Activated CD4-positive, alpha-beta T cell treated with anti-CD3 and anti-CD28 coated beads, Interleukin-2, amount 10 ng/mL, durations not matched to agents 24 days and 14 days (primary cell): ENCODE measurements at regions not wholly inside any gene's neighbourhood (a gene's known extent, or its start where the extent isn't known, plus 50 kb on each side); places are given as distances from the start of the nearest gene placed in this dataset.
"Not testable (repeated sequence)": the region's sequence is repeated elsewhere in the genome, so short reads cannot be mapped to it uniquely, and the experiment has no call there.

Experiments used
- DNase-seq: peaks from one replicate; pipeline ENCODE4 v3.0.0; 2022
- H3K27ac Mint-ChIP-seq: one replicate; pipeline ENCODE4 v1.8.0; 2022; ENCODE audit warnings: mild to moderate bottlenecking, mixed read lengths
- H3K27me3 Mint-ChIP-seq: one replicate; pipeline ENCODE4 v1.8.0; 2022; ENCODE audit warnings: mixed read lengths
- H3K36me3 Mint-ChIP-seq: one replicate; pipeline ENCODE4 v1.8.0; 2022; ENCODE audit warnings: low read depth, mild to moderate bottlenecking, mixed read lengths
- H3K4me1 Mint-ChIP-seq: one replicate; pipeline ENCODE4 v1.8.0; 2021; ENCODE audit warnings: mixed read lengths
- H3K4me3 Mint-ChIP-seq: one replicate; pipeline ENCODE4 v1.8.0; 2022; ENCODE audit warnings: mild to moderate bottlenecking, moderate library complexity, mixed read lengths
- H3K9me3 Mint-ChIP-seq: one replicate; pipeline ENCODE4 v1.8.0; 2021; ENCODE audit warnings: mixed read lengths
- intact Hi-C: fragments of 100-400 bp; cut with micrococcal nuclease; formaldehyde crosslinking; loops from one replicate; pipeline ENCODE4 v1.15.1; 2023

DNA sequence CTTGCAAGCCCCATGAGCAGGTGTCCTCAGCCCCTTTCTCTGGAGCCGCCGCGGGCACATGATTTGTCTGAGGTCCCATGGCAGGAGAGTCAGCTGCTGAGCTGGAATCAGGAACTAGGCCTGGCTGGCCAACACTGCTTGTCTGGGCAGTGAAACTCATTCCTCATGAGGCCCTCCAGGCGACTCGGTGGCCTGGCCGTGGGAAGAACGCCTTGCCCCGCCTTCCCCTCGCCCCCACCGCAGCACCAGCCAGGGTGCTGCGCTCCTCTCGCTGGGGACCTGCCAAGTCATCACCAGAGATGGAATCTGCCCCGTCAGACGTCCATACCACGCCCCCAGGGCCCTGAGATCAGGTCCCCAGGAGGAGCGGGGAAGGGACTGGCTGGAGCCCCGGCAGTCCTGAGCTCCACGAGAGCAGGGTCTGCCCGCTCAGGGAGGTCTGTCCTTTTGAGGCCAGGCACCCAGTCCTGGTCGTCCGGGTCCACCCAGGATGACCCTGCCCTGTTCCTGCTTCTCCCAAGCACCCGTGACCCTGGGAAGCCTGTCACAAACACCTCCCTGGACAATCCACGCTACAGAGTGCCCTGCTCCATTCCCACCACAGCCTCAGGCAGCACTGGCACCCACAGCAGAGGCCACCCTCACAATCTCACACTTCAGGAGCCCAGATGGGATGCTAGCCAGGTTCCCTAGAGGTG, 5414.5 kb upstream of the TPTE start:
- H3K27ac Mint-ChIP-seq, result peak overlapping the region; percentile 90
- H3K27me3 Mint-ChIP-seq, result not testable (repeated sequence)

DNA sequence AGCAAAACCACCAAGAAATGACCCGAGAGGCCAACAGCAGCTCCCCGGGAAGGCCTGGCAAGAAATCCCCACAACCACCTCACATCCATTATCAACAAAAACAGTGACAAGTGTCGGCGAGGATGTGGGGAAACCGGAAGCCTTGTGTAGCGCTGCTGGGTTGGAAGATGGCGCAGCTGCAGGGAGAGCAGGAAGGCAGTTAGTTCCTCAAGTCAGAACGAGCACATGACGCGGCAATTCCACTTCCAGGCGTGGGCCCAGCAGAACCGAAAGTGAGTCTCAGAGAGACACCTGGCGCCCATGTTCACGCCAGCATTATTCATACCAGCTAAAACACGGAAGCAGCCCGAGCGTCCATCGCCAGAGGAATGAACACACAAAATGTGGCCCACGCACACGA, 5413.7 kb upstream of the TPTE start:
- H3K4me3 Mint-ChIP-seq, H3K27me3 Mint-ChIP-seq, H3K36me3 Mint-ChIP-seq, H3K4me1 Mint-ChIP-seq, intact Hi-C loops, DNase-seq, H3K9me3 Mint-ChIP-seq, H3K27ac Mint-ChIP-seq: not testable (repeated sequence)

More for the DNA sequence above, 5414.5 kb upstream of the TPTE start:
- H3K9me3 Mint-ChIP-seq, H3K4me1 Mint-ChIP-seq, H3K36me3 Mint-ChIP-seq, H3K4me3 Mint-ChIP-seq, intact Hi-C loops: not testable (repeated sequence)
- DNase-seq, result peak; percentile 57

DNA sequence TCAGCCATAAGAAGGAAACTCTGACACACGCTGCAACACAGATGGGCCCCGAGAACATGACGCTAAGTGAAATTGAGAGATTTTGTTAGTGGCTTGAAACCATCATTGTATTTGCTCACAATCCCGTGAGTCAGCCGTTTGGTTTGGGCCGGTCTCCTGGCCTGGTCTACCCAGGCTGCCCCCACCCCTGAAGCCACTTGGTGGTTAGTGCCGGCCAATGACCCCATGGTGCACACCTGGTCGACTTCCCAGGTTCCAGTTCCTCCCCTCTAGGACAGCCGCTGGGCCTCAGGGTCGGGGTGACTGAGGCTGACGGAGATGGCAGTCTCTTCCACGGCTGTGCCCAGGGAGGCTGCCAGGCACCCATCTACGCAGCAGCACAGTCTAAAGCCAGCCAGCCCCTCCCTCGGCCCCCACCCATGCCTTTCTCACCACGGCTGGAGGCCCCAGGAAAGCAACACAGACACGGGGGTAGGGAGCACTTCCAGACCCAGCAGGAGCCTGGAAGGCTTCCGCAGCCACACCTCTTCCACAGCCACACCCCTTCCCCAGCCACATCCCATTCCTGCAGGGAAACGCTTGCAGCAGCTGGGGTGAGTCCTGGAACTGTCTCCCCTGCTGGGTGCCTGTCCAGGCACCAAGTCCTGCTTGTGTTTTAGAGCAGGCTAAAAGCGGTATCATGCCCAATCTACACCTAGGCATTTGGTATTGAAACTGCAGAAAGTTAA, 5413.2 kb upstream of the TPTE start:
- H3K9me3 Mint-ChIP-seq, H3K4me1 Mint-ChIP-seq, H3K27ac Mint-ChIP-seq, H3K36me3 Mint-ChIP-seq, intact Hi-C loops, H3K4me3 Mint-ChIP-seq, H3K27me3 Mint-ChIP-seq: not testable (repeated sequence)
- peak; percentile 54 for DNase-seq

DNA sequence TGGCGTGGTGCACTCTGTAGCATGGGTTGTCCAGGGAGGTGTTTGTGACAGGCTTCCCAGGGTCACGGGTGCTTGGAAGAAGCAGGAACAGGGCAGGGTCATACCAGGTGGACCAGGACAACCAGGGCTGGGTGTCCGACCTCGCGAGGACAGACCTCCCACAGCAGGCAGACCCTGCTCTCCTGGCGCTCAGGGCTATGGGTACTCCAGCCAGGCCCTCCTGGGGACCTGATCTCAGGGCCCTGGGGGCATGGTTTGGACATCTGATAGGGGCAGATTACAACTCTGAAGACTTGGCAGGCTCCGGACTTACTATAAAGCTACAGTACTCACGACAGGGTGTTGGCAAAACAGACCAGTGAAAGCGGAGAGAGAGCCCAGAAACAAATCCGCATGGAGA, 5410.2 kb upstream of the TPTE start:
- H3K9me3 Mint-ChIP-seq, intact Hi-C loops, H3K36me3 Mint-ChIP-seq, H3K4me3 Mint-ChIP-seq, H3K4me1 Mint-ChIP-seq, H3K27me3 Mint-ChIP-seq, H3K27ac Mint-ChIP-seq: not testable (repeated sequence)
- DNase-seq, result peak; percentile 46

DNA sequence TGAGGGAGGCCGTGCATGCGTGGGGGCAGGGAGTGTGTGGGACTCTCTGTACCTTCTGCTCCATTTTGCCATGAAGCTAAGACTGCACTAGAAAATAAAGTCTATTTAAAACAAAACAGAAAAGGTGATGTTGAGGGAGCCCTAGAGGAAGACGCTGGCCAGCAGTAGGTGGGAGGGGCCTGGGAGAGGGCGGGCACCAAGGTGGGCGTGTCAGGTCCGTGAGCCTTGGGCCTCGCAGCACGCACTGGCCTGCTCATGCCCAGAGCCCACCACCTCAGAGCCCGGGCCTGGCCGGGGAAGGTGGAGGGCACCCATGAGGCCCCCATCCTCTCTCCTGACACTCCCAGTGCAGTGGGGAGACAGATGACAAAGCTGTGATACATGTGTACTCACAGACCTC, 5408.3 kb upstream of the TPTE start:
- H3K27ac Mint-ChIP-seq, H3K9me3 Mint-ChIP-seq, H3K36me3 Mint-ChIP-seq, H3K4me3 Mint-ChIP-seq, DNase-seq, H3K4me1 Mint-ChIP-seq, H3K27me3 Mint-ChIP-seq, intact Hi-C loops: not testable (repeated sequence)

DNA sequence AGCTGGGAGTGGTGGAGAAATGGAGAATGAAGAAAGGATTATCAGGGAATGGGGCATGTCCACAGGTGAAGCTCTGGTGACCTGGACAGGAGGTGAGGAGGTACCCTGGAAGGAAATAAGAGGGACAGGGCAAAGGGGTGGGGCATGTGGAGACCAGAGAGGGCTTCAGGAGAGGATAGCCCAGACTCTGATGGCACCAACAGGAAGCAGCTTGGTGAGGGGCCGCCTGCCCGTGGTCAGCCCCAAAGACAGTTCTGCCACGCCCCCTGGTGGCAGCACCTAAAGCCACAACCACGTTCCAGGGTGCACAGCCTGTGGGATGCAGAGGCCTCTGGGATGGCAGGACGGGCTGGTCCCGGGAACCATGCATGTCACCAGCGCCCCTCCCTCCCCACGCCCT, 5406.9 kb upstream of the TPTE start:
- H3K27me3 Mint-ChIP-seq, H3K4me3 Mint-ChIP-seq, H3K27ac Mint-ChIP-seq, intact Hi-C loops, H3K36me3 Mint-ChIP-seq, H3K9me3 Mint-ChIP-seq, H3K4me1 Mint-ChIP-seq: not testable (repeated sequence)
- peak; percentile 56 for DNase-seq

DNA sequence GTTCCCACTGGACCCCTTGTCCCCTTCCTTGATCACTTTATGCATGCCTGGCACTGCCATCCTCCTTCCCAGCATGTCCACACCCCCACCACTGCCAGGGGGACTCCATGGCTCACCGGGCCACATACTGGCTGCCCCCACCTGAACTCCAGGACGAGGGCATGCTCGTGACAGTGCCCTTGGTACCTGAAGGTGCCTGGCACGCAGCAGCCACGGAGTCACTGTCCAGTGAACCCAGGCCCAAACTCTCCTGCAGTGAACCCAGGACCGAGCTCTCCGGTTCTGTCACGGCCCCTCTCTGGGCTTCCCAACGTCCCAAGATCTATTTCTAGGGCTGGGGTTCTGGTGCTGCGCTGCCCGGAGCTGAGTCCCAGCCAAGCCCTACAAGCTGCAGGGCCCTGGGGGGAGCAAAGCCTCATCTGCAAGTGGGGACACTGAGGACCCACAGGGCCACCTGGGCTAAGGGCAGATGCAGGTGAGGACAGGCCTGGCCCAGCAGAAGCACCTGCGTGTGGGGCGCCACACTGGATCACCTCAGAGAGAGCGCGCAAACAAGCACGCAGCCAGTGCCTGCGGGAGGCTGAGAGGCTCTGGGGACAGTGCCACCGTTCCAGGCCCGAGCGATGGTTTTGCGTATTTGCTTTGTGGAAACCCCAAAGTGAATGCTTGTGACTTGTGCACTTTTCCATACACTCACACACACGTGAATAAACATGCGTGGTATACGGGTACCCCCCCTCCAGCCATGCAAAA, 5406.3 kb upstream of the TPTE start:
- DNase-seq, result peak; percentile 55
- H3K4me3 Mint-ChIP-seq, H3K9me3 Mint-ChIP-seq, H3K4me1 Mint-ChIP-seq, H3K27ac Mint-ChIP-seq, H3K27me3 Mint-ChIP-seq, H3K36me3 Mint-ChIP-seq, intact Hi-C loops: not testable (repeated sequence)

DNA sequence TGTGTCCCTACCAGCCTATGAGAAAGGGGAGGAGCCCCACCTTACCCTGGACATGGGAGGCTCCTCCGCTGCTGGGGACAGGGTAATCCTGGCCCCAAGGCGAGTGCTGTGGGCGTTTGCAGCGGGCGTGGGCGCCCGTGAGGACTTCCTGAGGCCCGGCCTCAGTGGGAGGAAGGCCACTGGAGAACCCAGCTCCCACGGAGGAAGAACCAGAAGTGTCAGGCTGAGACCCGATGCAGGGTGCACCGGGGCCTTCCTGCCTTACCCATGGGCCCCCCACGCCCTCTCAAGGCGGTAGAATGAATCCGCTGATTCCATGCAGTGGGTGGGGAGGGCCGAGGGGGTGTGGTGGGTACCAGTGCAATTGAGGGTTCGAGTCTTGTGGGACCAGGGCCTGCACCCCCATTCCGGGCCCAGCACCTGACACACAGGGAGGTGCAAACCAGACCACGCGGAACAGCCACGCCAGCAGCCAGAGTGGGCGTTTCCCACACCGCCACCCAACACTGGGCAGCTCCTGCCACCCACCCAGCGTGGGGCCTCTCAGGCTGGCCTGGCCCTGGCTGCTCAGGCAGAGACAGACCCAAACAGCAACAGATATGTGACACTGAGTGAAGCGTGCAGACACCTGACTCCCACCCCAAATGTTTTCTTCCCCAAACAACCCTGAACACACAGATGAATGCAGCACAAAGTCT, 5405.6 kb upstream of the TPTE start:
- intact Hi-C loops, H3K36me3 Mint-ChIP-seq, H3K27ac Mint-ChIP-seq, H3K9me3 Mint-ChIP-seq, H3K4me1 Mint-ChIP-seq, H3K27me3 Mint-ChIP-seq, H3K4me3 Mint-ChIP-seq: not testable (repeated sequence)
- DNase-seq, result peak; percentile 56

DNA sequence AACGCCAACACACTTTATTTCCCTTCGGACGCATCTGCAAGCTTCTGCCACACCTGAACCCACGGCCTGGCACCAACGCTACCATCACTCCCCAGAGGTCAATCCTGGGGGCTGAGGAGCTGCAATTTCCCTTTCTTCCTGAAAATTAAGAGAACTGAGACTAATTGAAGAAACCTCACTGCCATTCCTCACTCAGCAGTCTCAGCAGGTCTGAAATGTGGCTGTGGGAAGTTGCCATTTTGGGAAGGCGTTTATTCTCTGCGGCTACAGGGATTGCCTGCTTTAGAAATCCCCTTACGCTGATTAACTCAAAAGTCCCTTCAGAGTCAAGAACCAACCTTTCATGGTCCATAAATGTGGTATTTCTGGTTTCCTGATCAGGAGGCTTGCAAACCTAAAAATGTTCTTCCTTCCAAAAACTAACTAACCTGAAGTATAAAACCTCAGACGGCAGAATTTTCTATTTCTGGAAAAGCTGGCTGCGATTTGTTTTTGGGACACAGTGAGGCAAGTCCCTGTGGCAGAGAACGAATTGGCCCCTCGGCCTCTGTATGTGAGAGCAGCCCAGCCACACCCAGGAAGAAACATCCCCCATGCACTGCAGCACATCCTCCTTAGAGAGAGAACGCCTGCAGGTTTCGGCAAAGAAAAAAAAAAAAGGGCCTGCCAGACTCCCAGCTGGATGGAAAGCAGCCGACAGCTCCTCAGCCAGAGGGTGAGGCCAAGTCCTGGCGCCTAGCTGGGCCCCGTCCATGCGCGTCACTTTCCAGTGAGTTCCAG, 5404.8 kb upstream of the TPTE start:
- H3K4me3 Mint-ChIP-seq, H3K36me3 Mint-ChIP-seq, intact Hi-C loops, H3K9me3 Mint-ChIP-seq, H3K4me1 Mint-ChIP-seq, H3K27me3 Mint-ChIP-seq, H3K27ac Mint-ChIP-seq: not testable (repeated sequence)
- peak; percentile 58 for DNase-seq

DNA sequence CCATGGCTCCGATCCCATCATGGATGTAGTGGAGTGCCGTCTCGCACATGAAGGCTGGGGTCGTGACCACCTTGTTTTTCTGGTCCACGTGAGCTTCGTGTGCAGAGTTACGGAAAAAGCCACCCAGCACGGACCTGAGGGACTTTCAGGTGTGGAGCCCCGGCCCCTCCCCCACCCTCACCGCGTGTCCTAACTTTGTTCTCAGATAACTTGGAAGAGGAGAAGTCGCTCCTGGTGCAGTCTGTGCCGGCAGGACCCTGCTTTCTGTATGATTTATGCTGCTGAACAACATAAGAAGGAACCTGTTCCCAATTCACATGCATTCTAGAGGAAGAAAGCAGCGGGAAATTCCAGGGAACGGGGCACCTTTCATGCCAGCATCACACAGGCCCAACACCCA, 5404.2 kb upstream of the TPTE start:
- H3K4me1 Mint-ChIP-seq, H3K36me3 Mint-ChIP-seq, H3K9me3 Mint-ChIP-seq, H3K27ac Mint-ChIP-seq, H3K4me3 Mint-ChIP-seq, H3K27me3 Mint-ChIP-seq, intact Hi-C loops: not testable (repeated sequence)
- DNase-seq, result peak; percentile 55

DNA sequence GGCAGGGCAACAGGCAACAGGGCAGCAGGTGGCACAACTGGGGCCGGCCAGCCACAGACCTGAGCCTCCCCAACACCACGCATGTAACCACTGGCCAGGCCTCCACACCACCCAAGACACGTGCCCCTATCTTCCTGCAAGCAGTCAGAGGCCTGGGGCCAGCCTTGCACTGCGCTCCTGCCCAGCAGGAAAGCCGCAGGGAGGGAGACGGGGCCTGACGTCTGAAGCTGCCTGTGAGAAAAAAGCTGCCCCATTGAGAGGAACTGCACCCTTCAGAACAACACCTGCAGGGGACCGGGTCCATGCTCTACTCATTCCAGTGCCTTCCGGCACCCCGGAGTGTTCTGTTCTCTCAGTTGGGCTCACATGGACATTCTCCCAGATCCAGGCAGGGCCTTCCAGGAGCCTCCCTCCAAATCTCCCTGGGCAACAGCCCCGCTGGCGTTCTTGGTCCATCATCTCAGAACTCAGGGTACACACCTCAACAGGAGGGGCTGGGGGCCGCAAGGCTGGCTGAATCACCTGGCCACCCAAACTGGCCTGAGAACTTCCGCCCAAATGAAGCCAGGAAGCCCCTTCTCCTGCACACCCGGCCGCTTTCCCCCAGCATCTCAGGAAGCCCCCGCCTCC, 5403.6 kb upstream of the TPTE start:
- H3K4me1 Mint-ChIP-seq, intact Hi-C loops, H3K9me3 Mint-ChIP-seq, H3K36me3 Mint-ChIP-seq, H3K4me3 Mint-ChIP-seq, H3K27me3 Mint-ChIP-seq: not testable (repeated sequence)
- DNase-seq, result peak; percentile 70
- peak overlapping the region; percentile 53 for H3K27ac Mint-ChIP-seq

DNA sequence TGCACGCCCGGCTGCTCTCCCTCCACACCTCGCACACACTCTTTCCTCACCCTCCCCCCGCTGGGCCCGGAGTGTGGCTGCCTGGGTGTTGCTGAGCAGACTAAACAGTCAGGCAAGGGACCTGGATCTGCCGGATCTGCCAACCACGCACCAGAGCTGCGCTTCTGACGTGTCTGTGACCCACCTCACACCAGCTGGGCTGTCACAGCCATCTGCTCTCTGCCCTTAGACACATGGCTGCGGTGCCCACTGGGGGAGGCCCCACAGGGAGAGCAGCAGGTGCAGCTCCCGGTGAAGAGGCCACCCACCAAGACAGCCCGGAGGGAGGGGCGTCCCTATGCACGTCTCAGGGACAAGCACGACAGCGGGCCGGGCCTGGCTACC, 5403.1 kb upstream of the TPTE start:
- H3K9me3 Mint-ChIP-seq, H3K4me3 Mint-ChIP-seq, H3K27ac Mint-ChIP-seq, H3K4me1 Mint-ChIP-seq, intact Hi-C loops, H3K36me3 Mint-ChIP-seq, H3K27me3 Mint-ChIP-seq: not testable (repeated sequence)
- DNase-seq, result peak; percentile 77

DNA sequence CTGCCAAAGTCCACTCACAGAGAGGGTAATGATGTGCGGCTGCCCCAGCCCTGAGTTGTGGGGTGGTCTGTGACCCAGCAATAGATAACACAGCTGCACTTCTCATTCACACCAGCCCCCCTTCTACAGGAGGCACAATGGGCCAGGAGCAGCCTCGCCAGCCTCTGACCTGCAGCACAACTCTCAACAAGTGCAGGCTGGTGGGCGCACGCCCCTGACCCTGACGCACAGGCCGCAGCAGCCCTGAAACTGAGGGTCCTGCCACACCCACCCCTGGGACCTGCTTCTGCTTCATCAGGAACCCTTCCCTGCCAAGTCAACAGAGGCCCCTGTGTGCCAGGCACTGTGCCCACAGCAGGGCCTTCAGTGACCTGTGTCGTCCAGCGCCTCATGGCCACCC, 5402.2 kb upstream of the TPTE start:
- H3K27ac Mint-ChIP-seq, H3K4me1 Mint-ChIP-seq, intact Hi-C loops, H3K36me3 Mint-ChIP-seq, H3K9me3 Mint-ChIP-seq, H3K27me3 Mint-ChIP-seq, DNase-seq, H3K4me3 Mint-ChIP-seq: not testable (repeated sequence)
